ENCODE measurements at regions not wholly inside any gene's neighbourhood (a gene's known extent, or its start where the extent isn't known, plus 50 kb on each side); places are given as distances from the start of the nearest gene placed in this dataset.

DNA sequence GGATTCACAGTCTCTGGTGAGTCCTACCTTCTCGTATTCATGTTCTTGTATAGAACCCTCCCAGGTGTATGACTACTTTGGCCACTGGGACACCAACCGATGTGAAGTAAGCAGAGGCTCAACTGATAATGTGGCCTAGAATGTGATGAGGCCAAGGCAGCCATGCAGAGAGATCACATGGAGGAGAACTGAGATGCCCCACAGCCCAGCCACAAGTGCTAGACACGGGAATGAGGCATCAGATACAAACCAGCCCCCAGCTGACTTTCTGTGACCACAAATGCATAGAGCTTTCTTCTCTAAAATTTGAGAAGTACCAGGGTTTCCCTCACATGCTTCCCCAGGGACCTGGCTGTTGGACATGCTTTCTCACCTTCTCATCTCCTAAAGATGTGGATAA is 375.7 kb downstream of the CCSER2 start:
- ChIA-PET CTCF (no interaction called here), POLR2A (no interaction called here)
- TF ChIP-seq NFRKB (IDR thresholded peaks at IDR 0.05) (no peak), HDGF (IDR thresholded peaks at IDR 0.05; ENCODE audit: borderline replicate concordance) (no peak), CTBP1 (IDR thresholded peaks at IDR 0.05; ENCODE audit: borderline replicate concordance) (no peak), FOXK2 (IDR thresholded peaks at IDR 0.05) (no peak), LEF1 (IDR thresholded peaks at IDR 0.05; ENCODE audit: borderline replicate concordance) (no peak), SP1 (IDR thresholded peaks at IDR 0.05) (no peak), ARNT (IDR thresholded peaks at IDR 0.05) (no peak), FOXA1 (IDR thresholded peaks at IDR 0.05) (no peak), FOXM1 (IDR thresholded peaks at IDR 0.05; ENCODE audit: borderline replicate concordance) (no peak)
- TF ChIP-seq, protein P1, sequence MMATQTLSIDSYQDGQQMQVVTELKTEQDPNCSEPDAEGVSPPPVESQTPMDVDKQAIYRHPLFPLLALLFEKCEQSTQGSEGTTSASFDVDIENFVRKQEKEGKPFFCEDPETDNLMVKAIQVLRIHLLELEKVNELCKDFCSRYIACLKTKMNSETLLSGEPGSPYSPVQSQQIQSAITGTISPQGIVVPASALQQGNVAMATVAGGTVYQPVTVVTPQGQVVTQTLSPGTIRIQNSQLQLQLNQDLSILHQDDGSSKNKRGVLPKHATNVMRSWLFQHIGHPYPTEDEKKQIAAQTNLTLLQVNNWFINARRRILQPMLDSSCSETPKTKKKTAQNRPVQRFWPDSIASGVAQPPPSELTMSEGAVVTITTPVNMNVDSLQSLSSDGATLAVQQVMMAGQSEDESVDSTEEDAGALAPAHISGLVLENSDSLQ (IDR thresholded peaks at IDR 0.05) = no peak
- no peak for DNase-seq (ENCODE audit: extremely low spot score)

DNA sequence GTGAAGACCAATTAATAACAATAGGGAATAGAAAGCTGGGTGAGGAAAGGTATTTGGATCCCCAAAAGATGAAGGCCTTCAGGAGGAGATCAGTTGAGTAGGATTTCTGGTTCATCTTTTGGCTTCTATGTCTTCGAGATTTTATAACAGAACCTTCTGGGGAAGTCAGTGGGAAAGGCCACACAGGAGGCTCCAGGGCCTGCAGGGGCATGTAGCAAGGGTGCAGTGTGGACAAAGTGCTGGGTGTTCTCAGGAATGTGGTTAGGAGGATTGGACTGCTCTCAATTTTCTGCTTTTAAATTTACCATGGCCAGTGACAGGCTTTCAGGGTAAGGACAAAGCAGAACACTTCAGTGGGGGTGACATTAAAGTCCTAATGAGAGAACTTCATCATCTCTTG is 378.0 kb downstream of the CCSER2 start:
- CTCF ChIA-PET = interaction anchor here (1.3 kb wide), 1 partner anchor 41 kb away, joined by 3 read pairs; no protein-coding TSS in a partner anchor
- POLR2A ChIA-PET = no interaction called here
- TF ChIP-seq ZNF384 (IDR thresholded peaks at IDR 0.05) (no peak), BHLHE40 (IDR thresholded peaks at IDR 0.05; ENCODE audit: borderline replicate concordance) (no peak), SUZ12 (IDR thresholded peaks at IDR 0.05) (no peak), SP1 (IDR thresholded peaks at IDR 0.05) (no peak), FOXM1 (IDR thresholded peaks at IDR 0.05; ENCODE audit: borderline replicate concordance) (no peak)
- DNase-seq (ENCODE audit: extremely low spot score) = no peak

DNA sequence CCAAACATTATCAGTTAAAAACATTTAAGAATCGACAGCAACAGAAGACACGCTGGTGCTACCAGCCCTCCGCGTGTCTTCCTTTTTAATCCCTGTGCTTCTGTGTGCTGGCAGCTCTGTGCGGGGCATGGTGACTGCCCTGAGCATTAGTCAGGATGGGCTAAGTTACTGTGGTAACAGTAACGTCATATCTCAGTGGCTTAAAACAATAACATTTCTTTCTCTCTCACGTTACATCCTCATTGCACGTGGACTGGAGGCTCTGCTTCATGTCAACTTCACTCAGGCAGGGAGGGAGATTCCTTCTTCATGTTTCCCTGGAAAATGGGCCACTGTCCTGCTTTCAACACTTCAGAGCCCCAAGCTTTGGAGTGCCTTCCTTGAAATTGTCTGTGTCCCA is 378.5 kb downstream of the CCSER2 start:
- ChIA-PET CTCF (interaction anchor here (1.3 kb wide), 1 partner anchor 41 kb away, joined by 3 read pairs; no protein-coding TSS in a partner anchor), POLR2A (no interaction called here)

DNA sequence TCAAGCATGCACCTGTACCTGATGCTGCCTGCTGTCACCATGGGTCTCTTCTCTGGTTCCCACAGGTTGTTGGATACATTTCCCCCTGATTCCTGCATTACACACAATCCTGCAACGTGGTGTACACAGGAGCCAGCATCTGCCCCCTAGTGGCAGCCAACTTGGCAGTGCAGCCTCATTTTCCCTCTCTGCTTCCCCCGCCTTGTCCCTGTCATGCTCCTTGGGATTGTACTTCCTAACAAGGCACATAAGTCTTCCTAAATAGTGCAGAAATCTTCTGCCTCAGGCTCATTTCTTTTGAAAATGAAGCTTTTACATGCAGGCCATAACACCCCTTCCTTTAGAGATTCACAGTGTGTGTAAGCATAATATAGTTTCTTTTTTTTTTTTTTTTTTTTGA is 387.5 kb downstream of the CCSER2 start:
- POLR2A ChIA-PET = no interaction called here

More for the DNA sequence above, 378.5 kb downstream of the CCSER2 start:
- no peak for DNase-seq (ENCODE audit: extremely low spot score)
- TF ChIP-seq ARNT (IDR thresholded peaks at IDR 0.05) (no peak), LEF1 (IDR thresholded peaks at IDR 0.05; ENCODE audit: borderline replicate concordance) (no peak), BHLHE40 (IDR thresholded peaks at IDR 0.05; ENCODE audit: borderline replicate concordance) (no peak), L3MBTL2 (conservative IDR thresholded peaks at IDR 0.05) (no peak), ELF4 (IDR thresholded peaks at IDR 0.05) (no peak), SUZ12 (IDR thresholded peaks at IDR 0.05) (no peak), FOXK2 (IDR thresholded peaks at IDR 0.05) (no peak), CTBP1 (IDR thresholded peaks at IDR 0.05; ENCODE audit: borderline replicate concordance) (no peak), TARDBP (IDR thresholded peaks at IDR 0.05) (no peak), HDGF (IDR thresholded peaks at IDR 0.05; ENCODE audit: borderline replicate concordance) (no peak), SP1 (IDR thresholded peaks at IDR 0.05) (no peak), FOXM1 (IDR thresholded peaks at IDR 0.05; ENCODE audit: borderline replicate concordance) (no peak), FOXA1 (IDR thresholded peaks at IDR 0.05) (no peak), ZNF384 (IDR thresholded peaks at IDR 0.05) (no peak), NFRKB (IDR thresholded peaks at IDR 0.05) (no peak)
- TF ChIP-seq, protein P1 (IDR thresholded peaks at IDR 0.05) = no peak

DNA sequence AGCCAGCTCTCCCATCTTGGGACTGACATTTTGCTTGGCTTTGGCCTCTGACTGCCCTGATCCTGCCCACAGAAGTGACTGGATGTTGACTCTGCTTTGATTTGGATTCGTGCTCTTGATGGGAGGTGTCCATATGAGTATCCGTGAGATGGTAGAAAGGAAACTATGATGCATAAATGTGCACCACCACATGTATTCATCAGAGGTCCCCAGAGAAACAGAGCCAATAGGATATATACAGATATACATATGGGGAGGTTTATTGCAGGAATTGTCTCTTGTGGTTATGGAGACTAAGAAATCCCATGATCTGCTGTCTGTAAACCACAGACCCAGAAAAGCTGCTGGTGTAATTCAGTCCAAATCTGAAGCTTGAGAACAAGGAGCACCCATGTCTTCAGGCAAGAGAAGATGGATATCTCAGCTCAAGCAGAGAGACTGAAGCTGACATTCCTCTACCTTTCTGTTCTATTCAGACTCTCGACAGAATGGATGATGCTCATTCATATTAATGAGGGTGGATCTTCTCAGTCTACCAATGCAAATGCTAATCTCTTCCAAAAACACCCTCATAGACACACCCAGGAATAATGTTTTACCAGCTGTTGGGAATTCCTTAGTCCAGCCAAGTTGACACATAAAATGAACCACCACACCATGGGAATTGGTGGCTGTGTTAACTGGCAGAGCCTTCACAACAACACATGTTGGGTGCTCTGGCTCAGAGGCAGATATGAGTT is 390.7 kb downstream of the CCSER2 start:
- ChIA-PET CTCF (interaction anchor here (0.6 to 1.4 kb wide), 2 partner anchors 101 to 566 kb away, joined by 3 to 6 read pairs; no protein-coding TSS in a partner anchor), POLR2A (no interaction called here)
- no peak for DNase-seq (ENCODE audit: extremely low spot score)
- TF ChIP-seq TARDBP (IDR thresholded peaks at IDR 0.05) (no peak), L3MBTL2 (conservative IDR thresholded peaks at IDR 0.05) (no peak), ARNT (IDR thresholded peaks at IDR 0.05) (no peak), ELF4 (IDR thresholded peaks at IDR 0.05) (no peak), FOXA1 (IDR thresholded peaks at IDR 0.05) (no peak), FOXK2 (IDR thresholded peaks at IDR 0.05) (no peak), HDGF (IDR thresholded peaks at IDR 0.05; ENCODE audit: borderline replicate concordance) (no peak), BHLHE40 (IDR thresholded peaks at IDR 0.05; ENCODE audit: borderline replicate concordance) (no peak), ZNF384 (IDR thresholded peaks at IDR 0.05) (no peak), FOXM1 (IDR thresholded peaks at IDR 0.05; ENCODE audit: borderline replicate concordance) (no peak), LEF1 (IDR thresholded peaks at IDR 0.05; ENCODE audit: borderline replicate concordance) (no peak), CTBP1 (IDR thresholded peaks at IDR 0.05; ENCODE audit: borderline replicate concordance) (no peak), NFRKB (IDR thresholded peaks at IDR 0.05) (no peak), SP1 (IDR thresholded peaks at IDR 0.05) (no peak), SUZ12 (IDR thresholded peaks at IDR 0.05) (no peak)
- TF ChIP-seq, protein P1 (IDR thresholded peaks at IDR 0.05) = no peak

More for the DNA sequence above, 387.5 kb downstream of the CCSER2 start:
- peak; percentile 72 for DNase-seq (ENCODE audit: extremely low spot score)
- TF ChIP-seq ZNF384 (IDR thresholded peaks at IDR 0.05) = peak; percentile 67; the same call in 1 of the 2 replicates
- no peak for TF ChIP-seq FOXK2 (IDR thresholded peaks at IDR 0.05)
- TF ChIP-seq, protein P1 (IDR thresholded peaks at IDR 0.05) = no peak
- TF ChIP-seq LEF1 (IDR thresholded peaks at IDR 0.05; ENCODE audit: borderline replicate concordance) = no peak
- CTCF ChIA-PET = no interaction called here

Data from HEK293T (cell line).